H9 (cell line): ENCODE measurements at regions not wholly inside any gene's neighbourhood (a gene's known extent, or its start where the extent isn't known, plus 50 kb on each side); places are given as distances from the start of the nearest gene placed in this dataset.
A peak's percentile ranks its signal among the peaks of the same experiment; 100 is the strongest.

Experiments
- DNase-seq: peaks from one replicate; pipeline ENCODE4 v3.0.0-alpha.2; 2017
- H2AFZ ChIP-seq: one replicate; pipeline ENCODE4 v1.6.1; 2013; ENCODE audit warnings: mild to moderate bottlenecking, low read length, control low read depth, moderate library complexity
- H2AK5ac ChIP-seq: 2 replicates; pipeline ENCODE4 v1.6.1; 2013; ENCODE audit warnings: low read length, control low read depth, mixed read lengths; ENCODE audit not compliant: insufficient read length
- H2BK120ac ChIP-seq: one replicate; pipeline ENCODE4 v1.6.1; 2013; ENCODE audit warnings: low read depth, mild to moderate bottlenecking, low read length, control low read depth, inconsistent platforms; ENCODE audit not compliant: poor library complexity, severe bottlenecking
- H2BK12ac ChIP-seq: 2 replicates; pipeline ENCODE4 v1.6.1; 2013; ENCODE audit warnings: low read length, control low read depth, mixed read lengths, low read depth; ENCODE audit not compliant: insufficient read length
- H2BK15ac ChIP-seq: 2 replicates; pipeline ENCODE4 v1.6.1; 2013; ENCODE audit warnings: low read depth, low read length, control low read depth
- H2BK20ac ChIP-seq: one replicate; pipeline ENCODE4 v1.6.1; 2013; ENCODE audit warnings: low read depth, mild to moderate bottlenecking, low read length, control low read depth, inconsistent platforms; ENCODE audit not compliant: poor library complexity, severe bottlenecking
- H2BK5ac ChIP-seq: 2 replicates; pipeline ENCODE4 v1.6.1; 2013; ENCODE audit warnings: low read length, control low read depth, mixed read lengths; ENCODE audit not compliant: insufficient read length
- H3K14ac ChIP-seq: 2 replicates; pipeline ENCODE4 v1.6.1; 2013; ENCODE audit warnings: low read length, control low read depth; ENCODE audit not compliant: insufficient read depth
- H3K18ac ChIP-seq: 2 replicates; pipeline ENCODE4 v1.6.1; 2013; ENCODE audit warnings: low read depth, mild to moderate bottlenecking, mixed read lengths, low read length, control low read depth; ENCODE audit not compliant: insufficient read length
- H3K23ac ChIP-seq: 2 replicates; pipeline ENCODE4 v1.6.1; 2013; ENCODE audit warnings: low read length, control low read depth, mixed read lengths, low read depth; ENCODE audit not compliant: insufficient read length
- H3K23me2 ChIP-seq: 2 replicates; pipeline ENCODE4 v1.6.1; 2013; ENCODE audit warnings: low read depth, mild to moderate bottlenecking, mixed read lengths, low read length, control low read depth; ENCODE audit not compliant: insufficient read length, poor library complexity, severe bottlenecking
- H3K27ac ChIP-seq: 2 replicates; pipeline ENCODE4 v1.5.1; 2013; ENCODE audit warnings: low read length, control low read depth, mixed read lengths, low read depth; ENCODE audit not compliant: insufficient read length
- H3K27me3 ChIP-seq: 2 replicates; pipeline ENCODE4 v1.6.1; 2013; ENCODE audit warnings: low read length, control low read depth, inconsistent platforms; ENCODE audit not compliant: insufficient read depth
- H3K4ac ChIP-seq: 2 replicates; pipeline ENCODE4 v1.6.1; 2013; ENCODE audit warnings: low read depth, mild to moderate bottlenecking, control low read depth, inconsistent platforms, low read length, moderate library complexity
- H3K4me1 ChIP-seq: 2 replicates; pipeline ENCODE4 v1.6.1; 2013; ENCODE audit warnings: low read length, control low read depth, inconsistent platforms; ENCODE audit not compliant: insufficient read depth
- H3K4me2 ChIP-seq: 2 replicates; pipeline ENCODE4 v1.6.1; 2013; ENCODE audit warnings: low read length, control low read depth, mixed read lengths; ENCODE audit not compliant: insufficient read length, insufficient read depth
- H3K56ac ChIP-seq: 2 replicates; pipeline ENCODE4 v1.6.1; 2013; ENCODE audit warnings: low read depth, mild to moderate bottlenecking, mixed read lengths, low read length, control low read depth; ENCODE audit not compliant: insufficient read length
- H3K79me1 ChIP-seq: 2 replicates; pipeline ENCODE4 v1.6.1; 2013; ENCODE audit warnings: low read depth, mild to moderate bottlenecking, moderate library complexity, low read length, control low read depth, inconsistent platforms; ENCODE audit not compliant: insufficient read depth, poor library complexity, severe bottlenecking
- H3K79me2 ChIP-seq: 2 replicates; pipeline ENCODE4 v1.6.1; 2013; ENCODE audit warnings: low read length, control low read depth, inconsistent platforms; ENCODE audit not compliant: insufficient read depth
- H3K9ac ChIP-seq: 2 replicates; pipeline ENCODE4 v1.6.1; 2013; ENCODE audit warnings: low read length, control low read depth, mixed read lengths; ENCODE audit not compliant: insufficient read length; ENCODE audit errors: extremely low read depth
- H3K9me3 ChIP-seq: one replicate; pipeline ENCODE4 v1.6.1; 2013; ENCODE audit warnings: low read depth, low read length, inconsistent platforms; ENCODE audit not compliant: control insufficient read depth
- H3T11ph ChIP-seq: one replicate; pipeline ENCODE4 v1.6.1; 2013; ENCODE audit warnings: mild to moderate bottlenecking, low read length, control low read depth, inconsistent platforms
- H4K20me1 ChIP-seq: one replicate; pipeline ENCODE4 v1.6.1; 2013; ENCODE audit not compliant: control insufficient read depth, insufficient read length, insufficient read depth
- H4K5ac ChIP-seq: 2 replicates; pipeline ENCODE4 v1.6.1; 2013; ENCODE audit warnings: low read depth, mild to moderate bottlenecking, mixed read lengths, low read length, control low read depth; ENCODE audit not compliant: insufficient read length
- H4K8ac ChIP-seq: replicated peaks from 2 replicates; pipeline ENCODE4 v1.6.1; 2013; ENCODE audit warnings: low read length, control low read depth, mixed read lengths, low read depth; ENCODE audit not compliant: insufficient read length
- H4K91ac ChIP-seq: 2 replicates; pipeline ENCODE4 v1.6.1; 2013; ENCODE audit warnings: low read depth, mild to moderate bottlenecking, moderate library complexity, mixed read lengths, low read length, control low read depth; ENCODE audit not compliant: insufficient read length
- H3K27ac Mint-ChIP-seq, 3 experiments: 2 replicates in 2 of 3; 3 replicates in 1 of 3; pipeline ENCODE4 v1.8.0; 2020 to 2021; ENCODE audit warnings: mixed read lengths in 3 of 3, mild to moderate bottlenecking in 1 of 3, moderate library complexity in 1 of 3
- H3K27me3 Mint-ChIP-seq: 2 replicates; pipeline ENCODE4 v1.8.0; 2021; ENCODE audit warnings: low read depth, mild to moderate bottlenecking, moderate library complexity, mixed read lengths
- H3K36me3 Mint-ChIP-seq, 3 experiments: 2 replicates in 2 of 3; 3 replicates in 1 of 3; pipeline ENCODE4 v1.8.0; 2020 to 2021; ENCODE audit warnings: low read depth in 3 of 3, mixed read lengths in 3 of 3; ENCODE audit not compliant: insufficient read depth in 1 of 3
- H3K4me1 Mint-ChIP-seq, 2 experiments: 2 replicates each; pipeline ENCODE4 v1.8.0; 2020; ENCODE audit warnings: mixed read lengths in 2 of 2
- H3K4me3 Mint-ChIP-seq, 2 experiments: 2 replicates in 1 of 2; 3 replicates in 1 of 2; pipeline ENCODE4 v1.8.0; 2020 to 2021; ENCODE audit warnings: mild to moderate bottlenecking in 2 of 2, mixed read lengths in 2 of 2, moderate library complexity in 1 of 2
- H3K9me3 Mint-ChIP-seq, 2 experiments: 2 replicates in 1 of 2; 3 replicates in 1 of 2; pipeline ENCODE4 v1.8.0; 2020; ENCODE audit warnings: mild to moderate bottlenecking in 2 of 2, mixed read lengths in 2 of 2, moderate library complexity in 1 of 2
- WGBS: extraction: QIAGEN DNeasy Blood & Tissue Kit; methylation state at CpG from one replicate; pipeline ENCODE4 v1.1.7; 2013; ENCODE audit warnings: missing lambda C conversion rate, low lambda C conversion rate, mixed read lengths; ENCODE audit not compliant: insufficient read length; ENCODE audit errors: extremely low coverage; 5-methylcytosine and 5-hydroxymethylcytosine counted together
- TF ChIP-seq, protein P1 (sequence below): fragments of 200-600 bp; sonication (generic); conservative IDR thresholded peaks from 3 replicates; pipeline ENCODE4 v1.8.0; 2021; ENCODE audit warnings: antibody characterized with exemption, mild to moderate bottlenecking

DNA sequence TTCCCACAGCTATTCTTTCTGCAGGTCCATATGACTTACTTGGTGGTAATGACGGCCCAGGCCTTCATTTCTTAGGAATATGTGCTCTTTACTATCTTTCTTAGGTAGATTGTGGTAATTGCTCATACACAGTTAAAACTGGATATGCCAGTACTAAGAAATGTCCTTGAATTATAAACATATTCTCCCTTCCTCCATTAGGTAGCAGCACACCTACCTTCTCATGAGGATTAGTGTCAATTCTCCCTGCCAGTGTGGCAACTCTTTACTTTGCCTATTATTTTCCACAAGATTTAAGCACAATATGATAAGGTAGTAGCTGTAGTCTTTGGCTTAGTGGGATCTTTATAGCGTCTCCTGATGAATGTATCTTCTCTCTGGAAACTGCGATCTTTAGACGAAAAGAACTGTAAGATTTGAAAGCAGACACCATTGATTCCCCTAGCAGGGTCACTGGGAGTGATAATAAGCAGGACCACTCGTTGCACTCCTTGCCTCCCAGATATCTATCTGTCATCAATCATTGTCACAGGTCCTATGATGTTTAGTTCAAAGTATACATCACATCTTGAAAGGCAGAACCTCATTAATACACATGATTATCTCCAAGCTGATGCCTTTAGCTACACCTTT is 1240.7 kb downstream of the C4orf33 start:
- Histone ChIP-seq H3K56ac (no peak overlapping the region), H2AFZ (no peak overlapping the region), H3K79me1 (no peaks in the 10 kb centered on the region), H3K18ac (no peak overlapping the region), H2AK5ac (no peak overlapping the region), H2BK12ac (no peak overlapping the region), H4K8ac (no peak overlapping the region), H3K9me3 (no peaks in the 10 kb centered on the region), H3K4me2 (no peak overlapping the region), H3T11ph (no peak overlapping the region), H4K5ac (no peak overlapping the region), H4K20me1 (no peaks in the 10 kb centered on the region), H2BK5ac (no peak overlapping the region), H4K91ac (no peak overlapping the region), H3K4ac (no peak overlapping the region), H3K27ac (no peak overlapping the region), H3K9ac (no peak overlapping the region), H3K79me2 (no peaks in the 10 kb centered on the region), H2BK20ac (no peak overlapping the region), H3K14ac (no peak overlapping the region), H3K27me3 (no peaks in the 10 kb centered on the region), H3K23me2 (no peaks in the 10 kb centered on the region), H2BK15ac (no peak overlapping the region), H3K23ac (no peak overlapping the region), H3K4me1 (peaks cover 2% of the 10 kb centered on the region), H2BK120ac (no peak overlapping the region)
- Mint-ChIP-seq H3K9me3 (no peaks in the 10 kb centered on the region), H3K4me1 (peaks cover 11 to 14% of the 10 kb centered on the region in 2 experiments), H3K27me3 (no peaks in the 10 kb centered on the region), H3K4me3 (no peak overlapping the region), H3K36me3 (peaks cover 0 to 1% (median 0%) of the 10 kb centered on the region in 3 experiments; a peak in 1 of 7 replicates), H3K27ac (no peak overlapping the region)
- no peak for DNase-seq
- no CpG with 5 or more reads among the region's 5 CpGs for WGBS
- TF ChIP-seq, protein P1, sequence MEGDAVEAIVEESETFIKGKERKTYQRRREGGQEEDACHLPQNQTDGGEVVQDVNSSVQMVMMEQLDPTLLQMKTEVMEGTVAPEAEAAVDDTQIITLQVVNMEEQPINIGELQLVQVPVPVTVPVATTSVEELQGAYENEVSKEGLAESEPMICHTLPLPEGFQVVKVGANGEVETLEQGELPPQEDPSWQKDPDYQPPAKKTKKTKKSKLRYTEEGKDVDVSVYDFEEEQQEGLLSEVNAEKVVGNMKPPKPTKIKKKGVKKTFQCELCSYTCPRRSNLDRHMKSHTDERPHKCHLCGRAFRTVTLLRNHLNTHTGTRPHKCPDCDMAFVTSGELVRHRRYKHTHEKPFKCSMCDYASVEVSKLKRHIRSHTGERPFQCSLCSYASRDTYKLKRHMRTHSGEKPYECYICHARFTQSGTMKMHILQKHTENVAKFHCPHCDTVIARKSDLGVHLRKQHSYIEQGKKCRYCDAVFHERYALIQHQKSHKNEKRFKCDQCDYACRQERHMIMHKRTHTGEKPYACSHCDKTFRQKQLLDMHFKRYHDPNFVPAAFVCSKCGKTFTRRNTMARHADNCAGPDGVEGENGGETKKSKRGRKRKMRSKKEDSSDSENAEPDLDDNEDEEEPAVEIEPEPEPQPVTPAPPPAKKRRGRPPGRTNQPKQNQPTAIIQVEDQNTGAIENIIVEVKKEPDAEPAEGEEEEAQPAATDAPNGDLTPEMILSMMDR, result peak; percentile 57; the same call in 2 of the 3 replicates
